AG09309 (cell line): ENCODE measurements at regions not wholly inside any gene's neighbourhood (a gene's known extent, or its start where the extent isn't known, plus 50 kb on each side); places are given as distances from the start of the nearest gene placed in this dataset.

Experiments
- DNase-seq: peaks from one replicate; pipeline ENCODE4 v3.0.0-alpha.2; 2010; ENCODE audit warnings: low read depth
- H3K4me3 ChIP-seq: 2 replicates; pipeline ENCODE4 v1.5.1; 2011; ENCODE audit warnings: mild to moderate bottlenecking, low read depth, low read length, moderate library complexity; ENCODE audit not compliant: control insufficient read depth
- CTCF ChIP-seq: IDR thresholded peaks from 2 replicates; pipeline ENCODE4 v1.5.1; 2011; ENCODE audit warnings: mild to moderate bottlenecking, low read depth, low read length, inconsistent platforms; ENCODE audit not compliant: insufficient read depth, control insufficient read depth; ENCODE audit errors: missing control alignments

DNA sequence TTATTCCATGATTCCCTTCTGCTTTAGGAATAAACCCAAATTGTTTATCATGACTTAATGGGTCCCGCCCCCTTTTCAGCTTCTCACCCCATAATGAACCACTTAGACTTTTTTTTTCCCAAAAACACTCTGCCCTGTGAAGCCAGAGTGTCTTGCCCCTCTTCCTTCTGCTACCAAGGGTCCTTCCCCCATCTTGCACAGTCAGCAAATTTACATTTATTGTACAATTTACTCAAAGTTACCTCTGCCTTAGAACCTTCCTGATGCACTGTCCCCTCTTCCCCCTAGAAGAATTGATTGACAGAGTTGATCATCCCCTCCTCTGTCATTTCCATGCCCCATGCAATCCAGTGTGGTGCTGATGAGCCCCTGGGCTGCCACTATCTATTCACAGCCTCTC, 101.5 kb upstream of the PPP2R3A start:
- no peak overlapping the region for H3K4me3 ChIP-seq
- DNase-seq, result no peak

DNA sequence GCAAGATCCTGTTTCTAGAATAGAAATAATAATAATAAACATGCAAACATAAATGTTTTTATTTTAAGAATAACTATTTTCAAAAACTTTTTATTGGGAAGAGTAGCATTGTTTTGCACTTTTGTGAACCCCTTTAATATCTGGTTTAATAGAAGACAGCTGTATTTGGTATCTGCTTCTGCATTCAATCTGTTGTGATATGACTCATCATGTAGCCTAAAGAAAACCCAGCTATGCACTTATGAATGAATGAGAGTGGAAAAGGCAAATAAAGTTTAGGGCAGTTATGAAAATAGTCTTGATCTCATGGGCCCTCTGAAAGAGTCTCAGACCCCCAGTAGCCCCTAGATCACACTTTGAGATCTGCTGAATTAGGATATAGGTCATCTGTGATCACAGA, 100.4 kb upstream of the PPP2R3A start:
- no peak for DNase-seq

More for the DNA sequence above, 101.5 kb upstream of the PPP2R3A start:
- TF ChIP-seq CTCF, result no peak

DNA sequence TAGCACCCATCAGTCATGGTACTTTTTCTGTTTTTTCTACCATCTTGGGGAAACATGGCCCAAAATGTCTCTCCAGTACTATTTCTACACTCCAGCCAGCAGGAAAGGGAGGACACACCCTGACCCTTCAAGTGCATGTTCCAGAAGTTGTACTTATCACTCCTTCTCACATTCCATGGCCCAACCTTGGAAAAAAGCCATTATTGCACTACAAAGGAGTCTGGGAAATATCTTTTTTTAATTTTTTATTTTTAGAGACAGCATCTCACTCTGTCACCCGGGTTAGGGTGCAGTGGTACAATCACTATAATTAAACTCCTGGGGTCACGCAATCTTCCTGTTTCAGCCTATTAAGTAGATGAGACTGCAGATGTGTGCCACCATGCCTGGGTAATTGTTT, 100.0 kb upstream of the PPP2R3A start:
- DNase-seq, result no peak
- no peak for TF ChIP-seq CTCF
- H3K4me3 ChIP-seq, result no peak overlapping the region

More for the DNA sequence above, 100.4 kb upstream of the PPP2R3A start:
- TF ChIP-seq CTCF, result no peak
- no peak overlapping the region for H3K4me3 ChIP-seq

GRCh38 chr3:135867911-135868310, 97.6 kb upstream of the PPP2R3A start:
- no peak for TF ChIP-seq CTCF
- no peak for DNase-seq

DNA sequence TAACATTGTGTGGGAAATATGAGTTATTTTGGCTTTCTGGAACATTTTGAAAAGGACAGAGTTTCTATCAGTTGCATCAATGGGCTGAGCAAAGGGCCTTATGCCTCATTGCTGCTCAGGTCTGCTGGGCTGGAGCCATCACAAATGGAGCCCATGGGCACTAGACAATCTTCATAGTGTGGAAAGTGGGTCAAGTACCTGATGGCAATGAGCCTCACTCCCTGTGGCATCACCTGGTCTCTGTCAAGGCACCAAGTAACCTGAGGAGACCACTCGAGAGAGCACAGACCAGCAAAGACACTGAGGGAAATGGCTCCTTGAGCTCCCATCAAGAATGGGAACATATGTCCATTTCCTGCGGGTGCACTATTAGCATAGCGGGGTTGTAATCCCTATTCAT, 96.7 kb upstream of the PPP2R3A start:
- H3K4me3 ChIP-seq, result no peak overlapping the region
- no peak for DNase-seq
- no peak for TF ChIP-seq CTCF

More at GRCh38 chr3:135867911-135868310, 97.6 kb upstream of the PPP2R3A start:
- H3K4me3 ChIP-seq, result no peak overlapping the region

GRCh38 chr3:135869439-135870105, 96.0 kb upstream of the PPP2R3A start:
- no peak for DNase-seq
- no peak overlapping the region for H3K4me3 ChIP-seq
- TF ChIP-seq CTCF, result no peak
